GM21360 (cell line): ENCODE measurements at regions not wholly inside any gene's neighbourhood (a gene's known extent, or its start where the extent isn't known, plus 50 kb on each side); places are given as distances from the start of the nearest gene placed in this dataset.
A peak's percentile ranks its signal among the peaks of the same experiment; 100 is the strongest.
"Not testable (repeated sequence)": the region's sequence is repeated elsewhere in the genome, so short reads cannot be mapped to it uniquely, and the experiment has no call there.

ENCODE experiments used
- ATAC-seq: cut with Tn5 transposase; IDR thresholded peaks from one replicate; pipeline ENCODE4 v1.9.1; 2021; ENCODE audit warnings: mild to moderate bottlenecking, moderate library complexity; ENCODE audit not compliant: unreplicated experiment

DNA sequence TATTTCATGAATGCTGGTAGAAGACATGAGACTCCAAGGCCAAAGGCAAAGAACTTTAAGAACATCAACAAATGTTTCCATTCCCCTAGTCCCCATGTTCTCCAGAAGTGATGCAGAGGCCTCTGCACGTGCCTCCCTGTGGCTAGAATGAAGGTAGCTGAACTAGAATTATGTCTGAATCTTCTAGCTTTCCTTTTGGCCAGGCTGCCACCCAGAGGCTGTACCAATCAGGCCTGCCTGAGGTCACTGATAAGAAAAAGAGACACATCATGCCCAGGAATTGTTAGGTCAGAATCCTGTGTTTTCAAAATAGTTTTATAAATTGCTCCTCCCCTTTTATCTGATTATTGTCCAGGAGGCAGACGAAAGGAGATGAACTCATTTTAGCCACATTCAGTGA lies 188.0 kb upstream of the SLC16A7 start:
- no peak for ATAC-seq

DNA sequence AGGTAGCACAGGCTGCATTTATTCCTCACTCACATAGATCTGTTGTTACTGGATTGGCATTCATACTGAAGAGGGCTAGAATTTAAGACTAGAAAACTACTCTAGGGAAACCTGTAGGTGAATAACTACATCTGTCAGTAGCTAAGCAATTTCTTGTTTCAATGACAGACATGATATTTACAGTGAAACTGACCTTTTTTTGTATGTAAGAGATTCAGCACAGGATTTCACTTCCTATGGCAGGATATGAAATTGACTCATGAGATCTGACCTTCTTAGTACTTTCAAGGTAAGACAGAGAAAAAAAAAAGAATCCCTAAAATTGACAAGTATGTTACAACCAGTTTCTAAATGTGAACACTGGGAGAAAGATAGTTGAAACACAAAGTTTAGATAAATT lies 189.8 kb upstream of the SLC16A7 start:
- no peak for ATAC-seq

DNA sequence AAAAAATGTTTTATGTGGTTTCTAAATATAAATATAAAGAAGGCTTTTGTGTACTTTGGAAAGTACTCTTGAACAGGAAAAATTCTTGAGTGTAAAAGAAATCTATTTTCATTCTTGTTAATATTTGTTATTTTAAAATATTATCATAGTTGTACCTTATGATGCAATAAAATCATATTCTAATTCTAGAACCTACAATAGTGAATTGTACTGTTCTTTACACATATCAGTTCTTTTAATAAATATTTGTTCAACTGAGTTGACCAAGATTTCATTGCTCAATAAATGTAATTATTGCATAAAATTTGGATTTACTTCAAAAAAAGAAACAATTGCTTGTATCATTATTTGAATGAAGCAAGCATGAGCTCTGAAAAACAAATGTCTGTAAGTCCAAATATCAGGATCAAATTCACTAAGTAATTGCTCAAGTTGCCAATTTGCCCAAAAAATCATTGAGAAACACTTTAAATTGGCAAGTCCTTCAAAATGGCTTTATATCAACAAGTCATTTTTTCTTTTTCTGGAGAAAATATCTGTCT lies 191.6 kb upstream of the SLC16A7 start:
- ATAC-seq, result no peak

DNA sequence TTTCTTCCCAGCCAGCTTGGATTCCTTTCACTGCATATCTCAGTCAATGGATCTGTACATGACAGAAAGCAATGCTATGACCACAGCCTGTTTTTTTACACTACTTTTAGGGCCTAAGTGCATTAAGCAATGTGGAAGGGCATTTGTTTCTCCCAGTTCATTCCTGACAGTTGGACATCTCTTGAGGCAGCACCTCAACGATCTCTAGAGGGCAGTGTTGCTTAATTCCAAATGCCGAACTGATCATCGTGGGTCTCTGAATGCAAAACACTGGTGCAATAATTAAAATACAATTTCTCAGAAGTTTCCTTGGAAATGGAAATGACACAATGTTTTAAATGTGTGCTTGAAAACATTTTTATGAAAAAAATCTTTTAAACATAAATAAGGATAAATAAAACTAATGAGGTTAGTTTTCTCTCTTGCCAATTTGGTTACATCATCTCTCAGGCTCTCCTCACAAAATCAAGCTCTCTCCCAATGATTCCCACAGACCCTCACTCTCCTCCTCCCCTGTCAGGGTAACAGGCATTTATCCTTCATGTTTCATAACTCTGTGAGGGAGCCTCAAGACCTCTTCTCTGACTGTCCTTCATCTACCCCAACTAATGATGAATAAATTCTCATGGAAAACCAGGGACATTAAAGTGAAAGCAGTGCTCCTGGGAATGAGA lies 192.4 kb upstream of the SLC16A7 start:
- ATAC-seq, result peak; percentile 82

DNA sequence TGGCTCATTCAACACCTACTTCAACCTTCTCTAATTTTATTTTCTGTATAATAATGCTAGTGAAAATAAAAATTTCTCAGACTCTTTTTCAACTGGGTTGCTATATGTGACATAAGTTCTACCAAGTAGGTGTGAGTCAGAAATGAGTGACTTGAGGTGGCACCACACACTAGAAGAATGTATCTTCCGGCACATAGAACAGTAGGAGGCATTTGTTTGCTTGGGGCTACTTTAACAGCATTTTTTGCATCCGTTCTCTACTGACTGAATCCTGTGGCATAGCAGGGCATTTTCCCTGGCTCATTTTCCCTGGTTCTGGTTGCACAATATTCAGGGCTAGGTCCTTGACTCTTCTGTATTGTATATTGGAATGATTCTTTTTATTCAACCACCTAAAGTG lies 194.0 kb upstream of the SLC16A7 start:
- no peak for ATAC-seq

DNA sequence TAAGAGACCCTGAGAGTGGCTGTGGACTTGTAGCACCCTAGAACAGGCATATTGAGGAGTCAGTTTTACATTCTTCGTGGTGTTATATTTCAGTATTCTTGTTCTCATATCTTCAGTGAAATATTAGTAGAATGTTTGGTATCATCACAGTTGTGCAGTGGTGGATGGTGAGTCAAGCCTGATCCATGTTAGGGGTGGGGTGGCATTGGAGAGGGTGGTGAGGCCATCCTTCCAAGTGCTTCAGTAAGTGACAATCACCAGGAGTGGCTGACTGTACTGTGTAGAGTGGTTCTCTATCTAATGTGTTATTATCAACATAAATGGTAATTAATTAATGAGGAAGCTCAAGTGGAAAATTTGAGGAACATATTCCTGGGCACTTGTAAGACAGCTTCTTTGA lies 197.7 kb upstream of the SLC16A7 start:
- ATAC-seq, result no peak

DNA sequence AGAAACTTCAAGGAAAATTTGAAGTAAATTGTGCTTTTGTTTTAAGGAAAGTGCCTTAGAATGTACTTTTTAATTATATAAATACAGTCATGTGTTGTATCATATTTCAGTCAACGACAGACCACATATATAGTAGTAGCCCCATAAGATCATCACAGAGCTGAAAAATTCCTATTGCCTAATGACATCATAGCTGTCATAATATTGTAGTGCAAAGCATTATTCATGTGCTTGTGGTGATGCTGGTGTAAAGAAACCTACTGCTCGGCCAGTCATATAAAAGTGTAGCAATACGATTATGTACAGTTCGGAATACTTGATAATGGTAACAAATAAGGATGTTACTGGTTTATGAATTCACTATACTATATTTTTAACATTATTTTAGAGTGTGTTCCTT lies 198.9 kb upstream of the SLC16A7 start:
- ATAC-seq, result no peak

DNA sequence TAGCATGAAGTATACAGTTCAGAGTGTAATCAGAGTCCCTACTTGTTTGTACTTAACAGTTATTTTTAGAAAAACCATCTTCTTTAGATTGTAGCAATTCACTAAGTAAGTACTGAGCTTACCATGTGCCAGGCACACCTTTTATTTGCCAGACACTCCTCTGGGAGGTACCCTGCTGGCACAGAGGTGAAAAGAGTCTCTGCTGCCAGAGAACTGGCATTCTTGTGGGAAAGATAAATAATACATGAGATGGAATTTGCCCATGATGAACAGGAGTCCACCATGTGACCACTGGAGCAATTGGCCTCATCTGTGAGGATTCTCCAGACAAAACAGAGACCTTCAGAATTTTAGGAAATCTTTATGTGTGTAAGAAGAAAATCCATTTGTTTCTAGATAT lies 199.3 kb upstream of the SLC16A7 start:
- no peak for ATAC-seq

DNA sequence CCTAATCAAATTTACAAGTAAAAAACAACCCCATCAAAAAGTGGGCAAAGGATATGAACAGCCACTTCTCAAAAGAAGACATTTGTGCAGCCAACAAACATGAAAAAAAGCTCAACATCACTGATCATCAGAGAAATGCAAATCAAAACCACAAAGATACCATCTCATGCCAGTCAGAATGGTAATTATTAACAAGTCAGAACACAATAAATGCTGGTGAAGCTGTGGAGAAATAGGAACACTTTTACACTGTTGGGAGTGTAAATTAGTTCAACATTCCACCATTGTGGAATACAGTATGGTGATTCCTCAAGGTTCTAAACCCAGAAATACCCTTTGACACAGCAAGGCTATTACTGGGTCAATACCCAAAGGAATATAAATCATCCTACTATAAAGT lies 200.5 kb upstream of the SLC16A7 start:
- not testable (repeated sequence) for ATAC-seq

DNA sequence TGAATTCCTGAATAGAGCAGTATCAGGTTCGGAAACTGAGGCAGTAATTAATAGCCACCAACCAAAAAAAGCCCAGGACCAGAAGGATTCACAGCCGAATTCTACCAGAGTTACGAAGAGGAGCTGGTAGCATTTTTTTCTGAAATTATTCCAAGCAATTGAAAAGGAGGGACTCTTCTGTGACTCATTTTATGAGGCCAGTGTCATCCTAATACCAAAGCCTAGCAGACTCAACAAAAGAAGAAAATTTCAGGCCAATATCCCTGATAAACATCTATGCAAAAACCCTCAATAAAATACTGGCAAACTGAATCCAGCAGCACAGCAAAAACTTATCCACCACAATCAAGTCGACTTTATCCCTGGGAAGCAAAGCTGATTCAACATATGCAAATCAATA lies 202.3 kb upstream of the SLC16A7 start:
- ATAC-seq, result no peak

DNA sequence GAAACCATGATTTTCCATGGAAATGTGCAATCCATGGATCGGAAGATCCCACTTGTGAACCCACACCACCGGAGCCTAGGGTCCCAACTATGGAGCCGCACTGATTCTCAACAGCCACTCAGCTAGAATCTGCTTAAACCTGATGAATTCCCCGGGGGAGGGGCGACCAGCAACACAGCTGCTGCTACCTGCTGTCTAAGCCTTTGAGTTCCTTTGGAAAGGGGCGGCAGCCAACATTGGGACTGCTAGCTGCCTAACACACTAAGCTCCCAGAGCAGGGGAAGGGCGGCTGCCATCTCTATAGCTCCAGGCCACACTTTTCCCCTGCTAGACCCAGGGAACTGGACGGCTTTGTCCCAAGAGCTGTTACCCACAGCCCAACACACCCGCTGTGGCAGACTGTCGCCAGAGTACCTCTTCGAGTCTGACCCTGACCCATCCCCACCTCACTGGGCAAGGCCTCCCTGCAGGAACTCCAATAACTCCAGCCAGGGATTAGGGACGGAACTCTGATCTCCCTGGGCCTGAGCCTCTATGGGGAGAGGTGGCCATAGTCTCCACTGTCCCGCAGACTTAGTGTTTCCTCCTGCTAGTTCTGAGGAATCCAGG lies 205.8 kb upstream of the SLC16A7 start:
- ATAC-seq, result no peak

DNA sequence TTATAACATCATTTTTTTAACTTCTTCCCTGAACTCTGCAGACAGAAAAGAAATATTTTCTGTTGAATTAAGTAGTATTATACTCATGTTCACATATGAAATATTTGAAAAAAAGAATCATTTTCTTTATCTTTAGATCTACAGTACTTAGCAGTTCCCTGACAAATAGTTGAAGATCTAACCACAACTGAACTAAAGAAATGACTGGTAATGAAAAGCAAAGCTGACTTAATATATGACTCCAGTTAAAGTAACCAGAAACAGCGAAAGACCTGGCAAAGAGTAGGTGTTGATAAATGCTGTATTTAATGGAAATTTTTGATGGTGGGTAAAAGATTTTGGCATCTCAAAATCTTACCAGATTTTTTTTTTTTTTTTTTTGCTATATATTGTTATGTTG lies 207.1 kb upstream of the SLC16A7 start:
- no peak for ATAC-seq

DNA sequence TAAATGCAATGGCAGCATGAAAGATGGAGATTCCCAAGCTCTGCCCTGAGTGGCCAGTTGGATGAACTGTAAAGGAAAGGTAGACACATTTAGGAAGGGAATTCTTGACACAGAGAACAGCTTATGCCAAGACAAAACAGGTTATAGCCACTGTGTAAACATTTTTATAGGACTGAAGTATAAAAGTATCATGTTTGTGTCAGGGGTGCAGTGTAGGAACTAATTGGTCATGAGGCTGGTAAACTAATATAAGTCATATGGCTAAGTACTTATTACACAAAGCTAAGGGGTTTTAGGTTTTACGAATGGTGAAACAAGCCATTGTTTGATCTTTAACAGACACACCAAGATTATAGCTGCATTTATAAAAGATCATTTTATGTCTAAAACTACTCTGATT lies 207.7 kb upstream of the SLC16A7 start:
- ATAC-seq, result no peak

DNA sequence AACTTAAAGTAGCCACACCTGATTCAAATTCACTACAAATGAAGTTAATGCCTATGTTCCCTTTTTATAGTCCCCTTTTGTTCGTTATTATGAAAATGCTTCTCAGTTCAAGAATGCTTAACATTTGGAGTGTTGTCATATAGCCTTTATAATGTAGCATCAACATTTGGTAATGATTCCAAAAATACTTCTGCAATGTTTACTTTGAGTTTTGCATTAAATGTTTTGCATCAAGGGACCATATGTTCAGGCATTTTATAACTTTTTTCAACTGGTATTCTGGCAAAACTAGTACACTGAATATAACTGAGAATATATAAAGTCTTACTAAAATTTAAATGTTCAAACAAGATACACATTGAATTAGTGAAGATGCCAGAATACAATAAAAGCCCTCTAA lies 209.6 kb upstream of the SLC16A7 start:
- ATAC-seq, result no peak

DNA sequence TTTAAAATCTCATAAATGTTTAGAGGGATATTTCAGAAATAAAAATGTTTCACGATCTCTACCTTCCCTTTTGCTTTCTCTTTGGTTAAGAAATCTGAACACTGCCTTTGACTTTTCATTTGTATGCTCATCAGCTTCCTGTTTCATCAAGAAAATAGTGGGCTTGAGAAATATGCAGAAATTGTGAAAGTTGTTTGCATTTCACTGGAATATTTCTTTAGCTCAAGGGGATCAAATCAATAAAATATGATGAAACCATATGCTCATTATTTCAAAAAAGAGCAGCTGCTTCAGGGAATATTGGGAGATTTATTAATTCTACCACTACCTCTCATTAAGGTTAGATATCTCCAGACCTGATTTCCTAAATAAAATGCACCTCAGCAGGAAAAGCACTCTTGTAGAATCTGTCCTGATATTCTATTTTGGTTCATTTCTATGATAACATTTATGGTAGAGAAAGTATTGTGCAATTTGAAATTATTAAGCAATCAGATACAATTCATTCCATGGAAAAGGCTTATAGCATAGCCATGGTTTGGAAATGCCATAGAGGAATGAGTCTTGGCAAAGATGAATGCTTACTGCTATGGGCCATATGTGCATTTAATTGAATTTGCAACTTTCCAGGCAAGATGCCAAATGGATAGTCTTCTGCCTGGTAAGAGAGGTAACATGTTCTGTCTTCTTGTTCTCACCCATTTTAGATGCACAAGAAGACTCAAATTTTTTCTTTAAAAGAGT lies 212.6 kb upstream of the SLC16A7 start:
- ATAC-seq, result no peak

DNA sequence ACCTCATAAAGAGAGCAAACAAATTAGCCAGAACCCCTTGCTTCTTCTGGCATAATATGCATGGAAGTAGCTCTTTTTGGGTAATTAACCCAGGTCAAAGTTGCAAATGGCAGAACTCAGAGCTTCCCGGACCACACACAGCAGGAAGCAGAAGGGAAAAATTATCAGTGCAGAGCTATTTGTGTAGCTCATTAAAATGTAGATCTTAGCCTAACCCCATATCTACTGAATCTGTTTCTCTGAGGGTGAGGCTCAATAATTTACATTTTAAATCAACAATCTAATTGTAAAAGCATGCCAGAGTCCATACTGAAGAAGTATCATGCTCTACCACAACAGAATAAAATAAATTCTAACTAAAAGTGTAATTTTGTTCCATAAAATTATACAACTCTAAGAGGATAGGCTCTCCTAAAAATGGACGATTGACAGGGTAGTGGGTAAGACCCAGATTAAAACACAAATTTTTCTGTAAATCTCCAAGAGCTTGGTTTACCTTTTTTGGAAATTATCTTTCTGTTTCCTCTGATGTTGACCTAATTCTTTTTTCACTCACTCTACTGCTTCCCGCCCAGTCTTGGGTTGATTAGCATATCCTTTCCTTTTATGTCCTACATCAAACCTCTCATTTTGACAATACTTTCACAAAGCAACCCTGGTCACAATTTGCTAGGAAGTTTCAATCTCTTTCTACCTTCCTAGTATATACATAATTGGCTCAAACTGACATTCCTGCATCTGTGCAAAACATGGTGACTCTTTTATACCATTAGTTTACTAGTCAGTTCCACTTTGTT lies 213.3 kb upstream of the SLC16A7 start:
- ATAC-seq, result no peak

DNA sequence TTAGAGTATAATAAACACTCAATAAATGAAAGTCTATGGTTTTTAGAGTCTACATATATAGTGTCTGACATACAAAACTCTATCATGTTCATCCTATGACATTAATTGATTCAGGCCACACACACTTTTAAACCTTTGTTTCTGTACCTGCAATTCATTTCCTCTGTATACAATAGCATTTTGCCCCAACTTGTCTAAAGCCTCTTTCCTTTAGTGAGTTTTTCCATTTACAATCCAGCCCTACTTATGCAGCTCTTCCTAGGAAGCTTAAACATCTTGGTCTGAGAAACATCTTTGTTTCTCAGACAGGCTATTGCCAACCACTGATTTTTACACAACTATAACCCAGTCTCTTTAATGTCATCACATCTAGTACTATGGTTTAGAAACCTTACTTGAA lies 214.7 kb upstream of the SLC16A7 start:
- no peak for ATAC-seq

DNA sequence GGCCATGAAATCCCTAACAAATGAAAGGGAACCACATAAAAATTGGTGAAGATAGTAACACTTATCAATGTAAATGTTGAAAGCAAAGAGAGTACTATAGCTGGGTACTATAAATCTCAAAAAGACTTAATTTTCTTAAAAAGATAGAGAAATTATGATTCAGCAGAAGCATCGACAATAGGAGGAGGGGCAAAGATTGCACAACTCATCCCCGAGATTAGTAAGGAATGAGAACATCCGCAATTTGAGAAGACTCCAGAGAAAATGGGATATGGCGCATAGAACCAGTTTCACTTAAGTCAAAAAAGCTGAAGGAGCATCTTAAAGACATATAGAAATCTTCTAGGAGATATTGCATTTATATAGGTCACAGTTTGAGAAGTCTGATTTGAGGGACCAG lies 220.2 kb upstream of the SLC16A7 start:
- ATAC-seq, result no peak

DNA sequence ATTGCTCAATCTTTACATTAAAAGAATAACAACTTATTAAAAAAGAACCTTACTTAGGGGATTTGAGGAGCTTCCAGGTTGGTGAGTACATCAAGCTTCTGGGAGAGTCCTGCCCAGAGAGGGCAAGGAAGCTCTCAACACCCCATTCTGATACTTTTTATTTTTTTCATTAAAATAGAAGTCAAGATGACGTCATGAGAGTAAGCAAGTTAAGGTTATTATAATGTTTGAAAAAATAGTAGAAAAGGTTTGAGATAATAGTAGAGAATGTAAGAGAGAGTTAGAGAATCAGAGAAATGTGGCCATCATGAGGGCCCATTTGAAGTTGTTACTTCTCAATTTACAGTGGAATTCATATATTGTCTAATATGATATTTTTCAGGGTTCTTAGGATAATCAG lies 221.0 kb upstream of the SLC16A7 start:
- no peak for ATAC-seq

DNA sequence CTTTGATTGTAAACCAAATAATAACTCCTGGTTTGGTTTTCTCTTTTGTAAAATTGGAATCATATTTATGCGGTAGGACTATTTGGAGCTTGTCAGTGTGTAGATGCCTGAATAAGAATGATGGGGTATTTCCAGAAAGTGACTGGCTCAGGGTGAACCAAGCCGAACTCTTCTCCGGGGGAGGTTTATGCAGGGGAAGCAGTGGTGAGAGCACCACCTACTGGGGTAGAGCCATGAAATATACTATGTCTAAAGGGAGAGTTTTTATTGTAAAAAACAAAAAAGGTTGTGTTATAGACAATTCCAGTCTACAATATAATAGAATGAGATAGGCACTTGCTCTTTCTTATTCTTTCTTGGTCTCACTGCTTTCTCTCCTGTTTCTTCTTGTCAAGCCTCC lies 222.9 kb upstream of the SLC16A7 start:
- no peak for ATAC-seq

DNA sequence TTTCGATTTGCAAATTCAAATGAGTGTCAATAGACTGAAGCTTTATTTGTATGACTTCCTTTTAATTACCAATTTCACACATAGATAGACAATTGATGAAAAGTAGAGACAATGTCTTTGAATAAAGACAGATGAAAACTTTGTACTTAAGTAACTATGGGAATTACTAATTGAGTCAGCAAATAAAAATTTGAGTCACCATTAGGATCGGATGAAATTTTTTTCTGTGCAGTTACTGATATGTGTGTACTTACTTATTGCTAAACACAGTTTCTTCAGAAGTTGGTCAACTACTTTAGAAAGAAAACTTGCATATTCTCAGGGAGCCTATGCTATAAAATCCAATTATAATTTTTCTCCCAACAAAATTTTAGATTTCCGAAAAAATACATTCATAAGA lies 224.9 kb upstream of the SLC16A7 start:
- ATAC-seq, result no peak
